VCaP (cell line): ENCODE measurements at regions not wholly inside any gene's neighbourhood (a gene's known extent, or its start where the extent isn't known, plus 50 kb on each side); places are given as distances from the start of the nearest gene placed in this dataset.
"Not testable (repeated sequence)": the region's sequence is repeated elsewhere in the genome, so short reads cannot be mapped to it uniquely, and the experiment has no call there.

ENCODE experiments used
- H3K27ac ChIP-seq: fragments of 450-650 bp; 2 replicates; pipeline ENCODE4 v1.5.1; 2017
- TF ChIP-seq, protein P1 (sequence below): fragments of 450-650 bp; conservative IDR thresholded peaks from 2 replicates; pipeline ENCODE4 v1.5.1; 2017; ENCODE audit warnings: mild to moderate bottlenecking, moderate library complexity

GRCh38 chr5:118098716-118099115 lies 889.6 kb downstream of the DTWD2 start:
- TF ChIP-seq, protein P1, sequence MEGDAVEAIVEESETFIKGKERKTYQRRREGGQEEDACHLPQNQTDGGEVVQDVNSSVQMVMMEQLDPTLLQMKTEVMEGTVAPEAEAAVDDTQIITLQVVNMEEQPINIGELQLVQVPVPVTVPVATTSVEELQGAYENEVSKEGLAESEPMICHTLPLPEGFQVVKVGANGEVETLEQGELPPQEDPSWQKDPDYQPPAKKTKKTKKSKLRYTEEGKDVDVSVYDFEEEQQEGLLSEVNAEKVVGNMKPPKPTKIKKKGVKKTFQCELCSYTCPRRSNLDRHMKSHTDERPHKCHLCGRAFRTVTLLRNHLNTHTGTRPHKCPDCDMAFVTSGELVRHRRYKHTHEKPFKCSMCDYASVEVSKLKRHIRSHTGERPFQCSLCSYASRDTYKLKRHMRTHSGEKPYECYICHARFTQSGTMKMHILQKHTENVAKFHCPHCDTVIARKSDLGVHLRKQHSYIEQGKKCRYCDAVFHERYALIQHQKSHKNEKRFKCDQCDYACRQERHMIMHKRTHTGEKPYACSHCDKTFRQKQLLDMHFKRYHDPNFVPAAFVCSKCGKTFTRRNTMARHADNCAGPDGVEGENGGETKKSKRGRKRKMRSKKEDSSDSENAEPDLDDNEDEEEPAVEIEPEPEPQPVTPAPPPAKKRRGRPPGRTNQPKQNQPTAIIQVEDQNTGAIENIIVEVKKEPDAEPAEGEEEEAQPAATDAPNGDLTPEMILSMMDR, result no peak
- H3K27ac ChIP-seq, result no peak overlapping the region

- TF ChIP-seq, protein P1, result no peak
- H3K27ac ChIP-seq, result no peak overlapping the region
These were observed 893.2 kb downstream of the DTWD2 start for GRCh38 chr5:118095115-118095514.

DNA sequence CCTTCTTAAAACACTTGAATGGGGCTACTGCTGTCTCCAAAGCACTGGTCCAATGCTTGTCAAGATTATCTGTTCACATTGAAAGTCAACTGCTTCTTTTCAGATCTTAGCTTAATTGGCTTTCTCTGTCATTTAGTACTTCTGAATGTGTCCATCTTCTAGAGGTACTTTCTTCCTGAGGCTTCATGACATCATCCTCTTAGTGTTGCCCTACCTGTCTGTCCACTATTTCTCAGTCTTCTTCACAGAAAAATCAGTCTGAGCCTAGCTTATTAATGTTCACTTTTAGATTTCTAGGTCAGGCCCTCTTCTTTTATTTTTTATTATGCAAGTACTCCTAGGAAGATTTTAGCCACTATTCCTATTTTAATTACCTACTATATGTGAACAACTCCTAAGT lies 899.9 kb downstream of the DTWD2 start:
- TF ChIP-seq, protein P1, result no peak
- H3K27ac ChIP-seq, result no peak overlapping the region

DNA sequence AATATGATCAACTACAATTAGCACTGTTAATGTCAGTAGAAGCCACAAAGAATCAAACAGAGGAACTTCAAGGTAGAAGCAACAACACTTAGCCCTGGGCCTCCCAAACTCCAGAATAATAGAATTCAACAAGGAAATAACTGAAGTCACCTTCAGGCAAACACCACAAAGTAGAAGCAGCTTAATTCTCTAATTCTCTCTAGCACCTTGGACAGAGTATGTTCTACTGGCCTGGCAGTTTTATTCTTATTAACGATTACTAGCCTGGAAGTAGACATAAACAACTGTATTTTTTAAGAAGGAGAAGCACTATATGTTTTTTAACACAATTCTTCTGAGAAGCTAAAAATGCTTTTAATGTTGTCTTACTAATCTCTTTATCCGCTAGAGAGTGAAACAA lies 911.9 kb downstream of the DTWD2 start:
- TF ChIP-seq, protein P1, result no peak

GRCh38 chr5:118070041-118070440 lies 918.3 kb downstream of the DTWD2 start:
- TF ChIP-seq, protein P1, result no peak

More for the DNA sequence above, 911.9 kb downstream of the DTWD2 start:
- H3K27ac ChIP-seq, result no peak overlapping the region

DNA sequence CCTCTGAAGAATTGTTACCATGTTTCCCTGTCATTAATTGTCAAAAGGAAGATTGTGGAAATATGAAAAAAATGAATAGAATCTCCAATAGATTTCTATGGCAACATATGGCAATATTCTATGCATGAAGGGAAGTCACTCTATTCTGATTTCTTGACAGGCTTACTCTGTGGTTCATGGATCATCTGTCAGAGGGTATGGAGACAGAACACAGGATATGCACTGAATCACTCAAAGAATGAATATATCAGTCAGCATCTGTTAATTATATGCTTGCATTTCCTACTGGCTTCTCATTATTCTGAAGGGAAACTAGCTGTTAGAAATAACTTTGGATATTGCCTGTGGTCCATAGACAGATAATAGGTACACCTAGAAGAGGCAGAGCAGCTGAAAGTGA lies 918.9 kb downstream of the DTWD2 start:
- TF ChIP-seq, protein P1, result no peak
- no peak overlapping the region for H3K27ac ChIP-seq

More at GRCh38 chr5:118070041-118070440, 918.3 kb downstream of the DTWD2 start:
- H3K27ac ChIP-seq, result no peak overlapping the region

- H3K27ac ChIP-seq, result no peak overlapping the region
- TF ChIP-seq, protein P1, result no peak
These were observed 919.5 kb downstream of the DTWD2 start for GRCh38 chr5:118068886-118069285.

DNA sequence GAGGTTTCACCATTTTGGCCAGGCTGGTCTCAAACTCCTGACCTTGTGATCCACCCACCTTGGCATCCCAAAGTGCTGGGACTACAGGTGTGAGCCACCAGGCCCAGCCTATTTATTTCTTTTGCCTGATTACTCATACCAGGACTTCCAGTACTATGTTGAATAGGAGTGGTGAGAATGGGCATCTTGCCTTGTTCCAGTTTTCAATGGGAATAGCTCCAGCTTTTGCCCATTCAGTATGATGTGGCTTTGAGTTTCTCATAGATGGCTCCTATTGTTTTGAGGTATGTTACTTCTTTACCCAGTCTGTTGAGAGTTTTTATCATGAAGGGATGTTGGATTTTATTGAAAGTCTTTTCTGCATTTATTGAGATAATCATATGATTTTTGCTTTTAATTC lies 924.5 kb downstream of the DTWD2 start:
- H3K27ac ChIP-seq, result not testable (repeated sequence)
